COLO668 (cell line): ENCODE measurements at regions not wholly inside any gene's neighbourhood (a gene's known extent, or its start where the extent isn't known, plus 50 kb on each side); places are given as distances from the start of the nearest gene placed in this dataset.

Experiments
- DNase-seq: peaks from one replicate; lab custom pipeline; 2025; ENCODE audit not compliant: unreplicated experiment; lab: John Stamatoyannopoulos, UW

DNA sequence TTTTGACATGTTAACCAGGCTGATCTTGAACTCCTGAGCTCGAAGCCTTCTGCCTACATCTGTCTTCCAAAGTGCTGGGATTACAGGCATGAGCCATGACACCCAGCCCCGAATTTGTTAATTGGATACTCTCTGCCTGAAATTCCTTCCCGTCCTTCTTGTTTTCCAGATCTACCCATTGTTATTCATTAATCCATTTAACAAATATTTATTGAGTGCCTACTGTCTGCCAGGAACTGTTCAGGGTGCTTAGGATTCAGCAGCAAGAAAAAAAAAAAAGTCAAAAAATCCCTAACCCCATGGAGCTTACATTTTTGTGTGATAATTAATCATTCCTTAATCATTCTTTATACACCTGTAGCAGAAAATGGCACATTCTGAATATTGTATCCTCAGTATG lies 206.8 kb upstream of the FOXD3 start:
- no peak for DNase-seq

DNA sequence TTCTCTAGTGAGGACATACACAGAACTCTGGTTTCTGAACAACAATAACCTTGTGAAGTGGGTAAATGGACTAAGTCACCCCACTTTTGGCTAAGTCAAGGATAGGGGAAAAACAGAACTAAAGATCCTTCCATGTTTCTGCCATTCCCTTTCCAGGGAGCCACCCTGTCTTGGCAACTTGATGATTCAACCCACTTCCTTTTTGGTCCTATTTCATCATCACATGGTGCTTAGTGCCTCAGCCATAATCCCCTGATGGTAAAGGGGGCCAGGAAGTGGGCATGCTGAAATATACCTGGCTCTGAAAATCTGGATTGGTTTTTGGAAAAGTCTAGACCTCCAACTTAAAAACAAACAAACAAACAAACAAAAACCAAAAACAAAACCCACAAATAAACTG lies 206.4 kb upstream of the FOXD3 start:
- DNase-seq: no peak

DNA sequence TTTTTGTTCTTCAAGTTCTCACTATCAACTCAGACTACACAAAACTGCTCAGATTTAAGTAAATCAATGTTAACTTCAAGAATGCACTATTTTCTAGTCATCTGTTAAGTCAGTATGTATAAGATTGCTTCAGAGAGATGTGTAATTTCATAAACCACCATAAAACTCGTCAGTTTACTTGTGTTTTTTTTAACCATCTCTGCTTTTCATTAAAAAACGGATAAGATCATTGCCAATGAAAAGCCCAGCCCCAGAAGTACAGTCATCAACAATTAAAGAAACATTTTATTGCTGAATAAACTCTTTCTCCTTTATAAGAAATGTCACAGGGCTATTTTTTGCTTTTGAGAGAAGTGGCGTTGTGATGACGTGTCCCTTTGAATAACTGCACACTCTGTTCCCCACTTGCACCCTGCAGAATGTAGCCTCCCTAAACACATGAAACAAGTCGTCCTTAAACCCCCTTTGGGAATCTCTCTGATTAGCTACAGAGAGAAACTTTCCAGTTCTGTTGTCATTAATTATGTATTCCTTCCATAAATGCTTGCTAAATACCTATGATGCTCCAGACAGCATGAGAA lies 202.7 kb upstream of the FOXD3 start:
- DNase-seq: no peak

DNA sequence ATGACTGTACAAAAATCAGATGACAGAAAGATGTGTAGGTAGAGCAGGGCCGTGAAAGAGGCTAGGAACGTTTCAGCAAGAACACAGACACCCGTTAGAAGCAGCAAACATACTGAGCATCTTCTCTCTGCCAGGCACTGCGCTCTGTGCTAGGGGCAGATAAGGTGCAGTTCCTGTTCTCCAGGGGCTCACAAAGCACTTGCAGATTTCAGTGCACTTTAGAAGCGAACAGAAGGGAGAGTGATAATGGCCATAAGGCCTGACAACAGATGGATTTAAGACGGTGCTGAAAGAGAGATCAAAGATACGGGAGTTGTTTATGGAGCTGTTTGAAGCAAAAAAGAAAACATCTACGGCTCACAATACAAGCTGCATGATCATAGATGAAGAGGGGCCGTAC lies 200.3 kb upstream of the FOXD3 start:
- no peak for DNase-seq

DNA sequence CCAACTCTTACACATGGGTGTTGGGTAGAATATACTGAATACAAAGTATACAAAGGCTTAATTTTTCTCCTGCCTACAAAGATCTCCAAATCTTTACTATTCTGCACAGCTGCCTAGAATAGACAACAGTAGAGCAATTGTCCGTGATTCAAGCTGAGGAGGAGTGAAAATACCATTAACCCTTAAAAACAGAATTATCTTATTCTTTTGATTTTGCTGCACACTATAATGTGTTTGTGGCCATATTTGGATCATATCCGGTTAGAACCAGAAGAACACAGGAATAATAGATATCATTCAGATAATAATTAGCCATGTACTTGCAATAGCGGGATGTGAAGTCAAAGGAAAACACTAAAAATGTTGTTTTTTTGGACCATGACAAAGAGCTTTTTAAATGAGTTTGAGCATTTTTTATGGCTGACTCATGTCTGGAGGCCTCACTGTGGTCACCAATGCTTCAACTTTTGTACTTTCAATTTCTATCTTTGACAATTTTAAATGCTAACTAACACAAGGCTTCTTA lies 197.6 kb upstream of the FOXD3 start:
- no peak for DNase-seq

DNA sequence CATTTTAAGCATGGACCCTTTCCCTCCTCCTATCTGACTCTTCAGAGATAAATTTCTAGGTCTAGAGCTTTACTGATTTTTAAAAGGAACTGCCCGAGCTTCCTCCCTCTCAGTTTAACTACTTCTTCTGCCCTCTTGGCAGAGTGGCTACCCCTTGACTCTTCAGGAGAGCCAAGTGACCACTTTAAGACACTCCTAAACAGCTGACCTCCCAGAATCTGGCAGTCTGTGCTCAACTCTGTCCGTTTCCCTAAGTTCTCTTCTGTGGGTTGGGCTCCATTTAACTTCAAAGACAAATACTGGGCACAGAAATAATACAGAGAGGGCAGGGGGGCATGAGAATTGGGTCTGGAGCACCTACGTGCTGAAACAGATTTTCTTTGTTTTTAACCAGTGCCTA lies 196.3 kb upstream of the FOXD3 start:
- DNase-seq: no peak

DNA sequence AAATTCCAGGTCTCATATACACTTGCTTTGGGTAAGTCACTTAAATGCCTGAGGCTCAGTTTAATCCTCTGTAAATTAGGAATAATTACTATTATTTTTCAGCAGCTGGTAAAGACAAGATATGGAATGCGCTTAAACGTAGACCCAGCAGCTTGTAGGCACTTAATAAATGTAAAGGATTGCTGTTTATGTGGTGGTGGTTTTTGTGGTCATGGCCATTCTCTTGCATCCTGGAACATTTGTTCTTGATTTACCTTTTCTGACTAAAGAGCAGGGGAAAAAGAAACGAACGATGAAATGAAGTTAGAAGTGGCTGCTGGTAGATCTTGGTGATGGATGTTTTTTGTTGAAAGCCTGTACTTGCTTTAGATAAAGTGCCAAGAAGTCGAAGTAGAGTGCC lies 195.0 kb upstream of the FOXD3 start:
- DNase-seq: no peak

DNA sequence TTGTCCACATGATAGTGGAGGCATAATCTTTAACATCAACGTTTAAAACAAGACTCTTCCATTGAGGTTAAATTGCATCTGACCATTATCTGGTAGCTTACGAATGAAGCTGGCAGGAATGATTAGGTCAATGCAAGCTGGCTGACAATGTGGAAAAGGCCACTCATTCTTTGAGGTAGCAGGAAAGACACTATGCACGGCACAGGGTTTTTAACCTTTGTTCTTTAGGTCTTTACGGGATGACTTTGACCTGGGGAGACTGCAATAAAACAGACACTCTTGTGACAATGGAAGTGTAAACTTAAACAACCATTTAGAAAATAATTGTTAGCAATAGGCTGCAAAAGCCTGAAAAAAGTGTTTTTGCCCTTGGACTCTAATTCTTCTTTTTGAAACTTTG lies 193.8 kb upstream of the FOXD3 start:
- DNase-seq: no peak

DNA sequence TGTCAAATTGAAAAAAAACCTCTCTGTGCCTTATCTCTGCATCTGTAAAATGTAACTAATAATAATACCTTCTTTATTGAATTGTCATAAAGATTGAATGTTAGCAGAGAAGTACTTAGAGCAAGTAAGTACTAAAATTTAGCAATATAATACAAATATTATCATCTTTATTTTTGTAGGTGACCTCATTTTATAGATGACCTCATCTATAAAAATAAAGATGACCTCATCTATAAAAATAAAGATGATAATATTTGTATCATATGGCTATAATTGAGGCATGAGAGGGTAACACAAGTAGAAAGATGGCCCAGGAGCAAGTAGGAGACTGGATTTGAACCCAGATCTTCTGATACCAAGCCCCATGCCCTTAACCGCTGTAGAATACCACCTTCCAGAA lies 193.2 kb upstream of the FOXD3 start:
- no peak for DNase-seq

DNA sequence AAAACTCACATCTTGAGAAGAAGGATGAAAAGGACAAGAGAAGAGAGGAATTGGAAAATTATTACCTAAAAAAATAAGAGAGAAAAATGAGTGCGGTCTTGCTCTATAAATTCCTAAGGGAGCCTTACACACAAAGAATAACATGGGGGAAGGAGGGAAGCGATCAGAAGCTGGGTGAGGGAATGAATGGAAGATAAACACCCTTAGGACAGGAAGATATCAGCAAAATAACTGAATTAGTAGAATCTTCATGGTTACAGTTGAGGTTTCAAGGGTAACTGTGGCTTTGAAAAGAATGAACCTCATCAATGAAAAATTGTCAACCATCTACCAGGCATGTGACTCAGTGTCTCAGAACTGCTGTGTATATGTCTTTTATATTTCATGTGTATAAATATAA lies 192.5 kb upstream of the FOXD3 start:
- DNase-seq: no peak

DNA sequence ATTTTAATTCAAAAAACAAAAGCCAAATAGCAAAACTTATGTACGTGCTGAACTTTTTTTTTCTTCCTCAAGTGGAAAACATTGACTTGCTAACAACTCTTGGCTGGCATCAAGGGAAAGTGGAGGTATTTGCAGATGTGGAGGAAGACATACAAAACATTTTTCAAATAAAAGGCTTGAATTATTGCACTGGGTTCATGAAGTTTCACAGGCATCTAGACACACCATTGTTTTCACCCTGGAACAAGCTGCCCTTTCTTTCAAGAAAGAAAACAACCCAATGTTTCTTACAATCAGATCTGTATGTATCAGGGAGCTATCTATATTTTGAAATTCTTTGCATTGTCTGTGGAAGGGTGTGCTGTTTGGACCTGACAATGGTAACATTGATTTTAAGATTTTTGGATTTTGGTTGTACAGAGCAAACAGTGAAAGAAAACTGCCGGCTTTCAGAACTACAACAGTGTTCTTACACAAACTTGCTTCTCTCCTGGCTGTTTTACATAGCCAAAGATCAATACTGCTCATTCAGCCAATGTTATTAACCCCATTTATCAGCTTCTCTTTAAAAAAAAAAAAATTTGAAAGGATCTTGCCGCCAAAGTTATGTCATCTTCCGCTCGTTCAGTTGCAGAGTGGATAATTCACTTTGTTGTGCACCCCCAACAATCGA lies 187.7 kb upstream of the FOXD3 start:
- no peak for DNase-seq

DNA sequence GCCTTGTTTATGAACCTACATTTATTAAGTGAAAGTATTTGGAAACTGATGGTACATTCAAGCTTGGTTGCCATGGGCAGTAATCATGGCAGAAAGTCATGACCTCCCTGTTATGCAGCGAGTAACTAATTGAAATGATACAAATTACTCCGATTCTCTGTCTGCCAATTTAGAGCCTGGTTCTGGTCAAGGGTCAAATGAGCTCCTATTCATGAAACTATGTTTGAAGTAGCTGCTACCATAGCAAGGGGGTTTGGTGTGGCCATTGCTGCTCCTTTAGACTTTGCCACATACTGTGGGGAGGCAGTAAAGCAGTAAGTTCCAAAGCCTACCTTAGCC lies 187.2 kb upstream of the FOXD3 start:
- DNase-seq: no peak

DNA sequence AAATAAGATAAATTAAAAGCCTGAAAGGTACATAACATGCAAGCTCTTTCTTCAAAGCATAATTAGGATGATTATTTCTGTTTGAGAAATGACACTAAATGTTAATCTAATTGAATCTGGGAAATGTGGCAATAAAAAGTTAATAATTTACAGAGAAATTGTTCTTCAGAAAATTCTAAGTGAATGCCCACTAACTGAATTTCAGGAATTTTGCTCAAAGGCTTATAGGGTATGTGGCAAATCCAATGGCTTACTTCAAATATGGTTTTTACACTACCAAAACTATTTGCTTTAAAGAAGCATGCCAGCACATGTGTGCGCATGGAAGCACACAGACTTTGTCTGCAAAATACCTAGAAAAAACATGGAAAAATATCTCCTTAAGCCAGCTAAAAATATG lies 186.6 kb upstream of the FOXD3 start:
- no peak for DNase-seq

DNA sequence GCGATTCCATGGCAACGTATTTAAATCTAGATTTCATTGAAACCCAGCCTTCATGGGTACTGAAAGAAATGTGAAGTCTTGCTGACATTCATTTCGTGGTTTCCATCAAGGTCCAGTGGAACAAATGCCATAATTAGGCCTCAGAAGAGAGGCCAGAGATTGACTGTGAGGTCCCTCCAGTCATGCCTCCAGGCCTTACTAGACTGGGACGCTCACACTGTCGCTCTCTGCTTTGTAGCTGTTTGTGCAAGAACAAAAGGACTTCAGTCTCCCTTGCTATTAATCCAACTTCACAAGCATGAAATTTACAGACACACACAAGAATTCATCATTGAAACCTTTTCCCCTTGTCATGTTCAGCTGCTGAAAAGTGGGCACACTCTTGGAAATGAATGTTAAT lies 180.4 kb upstream of the FOXD3 start:
- DNase-seq: no peak

DNA sequence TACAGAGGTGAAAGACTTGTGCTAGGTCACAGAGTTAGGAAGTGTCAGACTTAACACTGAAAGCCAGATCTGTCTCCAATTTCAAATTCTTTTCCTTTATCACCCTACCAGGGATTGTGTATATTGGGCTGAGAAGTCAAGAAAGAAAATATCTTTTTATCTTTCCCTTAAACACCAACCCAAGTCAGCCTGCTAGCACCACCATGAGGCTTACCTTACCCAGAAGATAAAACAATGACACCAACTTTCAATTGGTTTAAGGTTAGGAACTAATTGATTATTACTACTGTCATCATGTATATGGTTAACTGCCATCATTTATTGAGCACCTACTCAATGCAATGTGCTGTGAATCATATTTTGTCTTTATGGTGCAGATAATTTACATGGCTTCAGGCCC lies 178.9 kb upstream of the FOXD3 start:
- DNase-seq: no peak

DNA sequence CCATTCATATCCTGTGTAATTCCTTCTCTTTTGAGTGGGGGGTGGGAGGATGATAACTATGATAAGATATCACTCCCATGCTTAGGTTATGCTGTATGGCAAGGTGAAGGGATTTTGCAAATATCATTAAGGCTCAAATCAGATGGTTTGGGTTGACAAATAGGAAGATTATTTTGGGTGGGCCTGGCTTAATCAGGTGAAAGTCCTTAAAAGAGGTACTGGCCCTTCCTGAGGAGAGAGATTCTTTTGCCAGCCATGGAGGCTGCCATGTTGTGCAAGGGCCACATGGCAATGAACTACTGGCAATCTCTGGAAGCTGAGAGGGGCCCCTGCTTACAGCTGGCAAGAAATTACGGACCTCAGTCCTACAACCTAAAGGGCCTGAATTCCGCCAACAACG lies 174.6 kb upstream of the FOXD3 start:
- no peak for DNase-seq

DNA sequence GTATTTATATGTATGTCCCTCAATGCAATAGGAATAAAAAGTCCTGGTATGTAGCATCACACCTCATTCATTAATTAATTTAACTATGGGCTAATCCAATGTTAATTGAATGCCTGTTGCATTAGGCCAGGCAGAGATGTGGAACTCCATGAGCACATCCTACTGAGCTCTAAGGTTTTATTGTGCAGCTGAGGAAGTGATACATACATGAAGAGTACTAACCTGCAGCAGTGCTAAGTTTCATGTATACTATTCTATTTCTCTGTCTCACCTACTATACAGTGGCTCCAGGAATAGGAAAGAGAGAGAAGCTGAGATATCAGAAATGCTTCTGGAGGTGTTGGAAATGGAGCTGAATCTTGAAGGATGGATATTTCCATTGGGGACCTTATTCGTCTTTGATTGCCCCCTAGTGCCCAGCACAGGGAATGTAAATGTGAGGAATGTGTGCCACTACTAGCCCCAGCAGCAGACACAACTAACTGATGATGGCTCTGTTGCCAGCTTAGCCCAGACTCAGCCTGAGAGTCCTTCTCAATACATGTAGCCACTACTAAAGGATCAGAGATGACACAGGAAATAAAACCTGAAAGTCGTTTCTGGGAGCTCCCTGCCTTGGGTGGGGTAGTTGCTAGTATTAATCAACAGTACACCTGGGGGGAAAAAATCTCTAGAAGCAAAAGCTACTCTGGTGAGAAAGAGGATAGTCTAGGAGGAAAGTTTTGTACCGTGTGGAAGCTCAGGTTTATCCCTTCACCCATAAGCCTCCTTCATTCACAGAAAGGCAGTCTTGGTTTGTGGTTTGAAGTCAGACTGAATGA lies 173.3 kb upstream of the FOXD3 start:
- peak; percentile 57 for DNase-seq

DNA sequence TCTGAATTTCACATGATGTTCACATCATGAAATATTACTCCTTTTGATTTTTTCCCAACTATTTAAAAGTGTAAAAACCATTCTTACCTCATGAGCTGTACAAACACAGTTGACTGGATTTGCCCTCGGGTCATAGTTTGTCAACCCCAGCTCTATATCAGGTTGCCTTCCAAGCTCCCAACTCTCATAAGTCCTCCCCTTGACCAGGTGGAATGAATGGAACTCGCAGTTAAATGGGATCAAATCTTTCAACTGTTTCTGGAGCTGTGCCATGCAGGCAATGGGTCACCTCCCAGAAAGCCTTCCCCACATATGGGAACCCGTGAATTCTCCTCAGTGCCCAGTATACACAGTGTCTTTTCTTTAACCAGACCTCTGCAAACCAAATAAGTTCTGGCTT lies 169.8 kb upstream of the FOXD3 start:
- DNase-seq: no peak

DNA sequence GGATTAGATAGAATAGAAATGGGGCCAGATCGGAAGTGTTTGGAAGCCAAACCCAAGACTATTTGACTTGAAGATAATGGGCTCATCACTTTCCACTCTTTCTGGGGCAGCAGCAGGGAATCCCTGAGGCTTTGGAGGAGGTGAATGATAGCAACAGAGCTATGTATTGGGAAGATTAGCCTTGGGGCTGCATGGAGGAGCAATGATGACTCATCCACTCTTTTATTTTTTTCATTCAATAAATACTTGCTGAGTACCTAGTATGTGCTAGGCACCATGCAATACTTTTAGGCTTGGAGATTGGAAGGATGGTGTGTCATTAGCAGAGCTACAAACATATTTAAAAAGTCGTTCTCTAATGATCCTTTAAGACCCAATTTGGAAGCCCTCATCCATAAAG lies 166.9 kb upstream of the FOXD3 start:
- no peak for DNase-seq

DNA sequence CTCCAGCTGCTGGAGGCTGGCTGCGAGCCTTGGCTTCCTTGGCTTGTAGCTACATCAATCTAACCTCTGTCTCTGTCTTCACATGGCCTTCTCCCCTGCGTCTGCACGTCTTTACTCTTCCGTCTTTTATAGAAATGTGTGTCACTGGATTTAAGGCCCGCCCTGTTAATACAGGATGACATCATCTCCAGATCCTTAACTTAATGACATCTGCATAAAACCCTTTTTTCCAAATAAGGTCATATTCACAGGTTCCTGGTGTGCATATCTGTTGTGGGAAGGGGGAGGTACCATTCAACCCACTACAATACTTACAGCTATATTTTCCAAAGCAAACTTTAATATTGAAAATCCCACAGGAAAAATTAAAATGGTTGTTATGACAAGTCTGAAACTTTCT lies 165.3 kb upstream of the FOXD3 start:
- DNase-seq: no peak

DNA sequence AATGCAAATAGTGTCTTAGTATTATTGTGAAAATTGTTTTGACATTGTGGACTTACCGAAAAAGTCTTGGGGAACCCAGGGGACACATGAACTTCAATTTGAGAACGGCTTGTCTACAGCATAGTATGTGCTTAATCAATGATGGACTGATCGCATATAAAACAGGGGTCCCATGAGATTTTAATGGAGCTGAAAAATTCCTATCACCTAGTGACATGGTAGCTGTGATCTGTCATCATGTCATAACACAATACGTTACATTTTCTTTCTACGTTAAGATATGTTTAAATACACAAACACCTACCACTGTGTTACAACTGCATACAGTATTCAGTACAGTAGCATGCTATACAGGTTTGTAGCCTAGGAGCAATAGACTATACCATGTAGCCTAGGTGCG lies 153.3 kb upstream of the FOXD3 start:
- DNase-seq: no peak

DNA sequence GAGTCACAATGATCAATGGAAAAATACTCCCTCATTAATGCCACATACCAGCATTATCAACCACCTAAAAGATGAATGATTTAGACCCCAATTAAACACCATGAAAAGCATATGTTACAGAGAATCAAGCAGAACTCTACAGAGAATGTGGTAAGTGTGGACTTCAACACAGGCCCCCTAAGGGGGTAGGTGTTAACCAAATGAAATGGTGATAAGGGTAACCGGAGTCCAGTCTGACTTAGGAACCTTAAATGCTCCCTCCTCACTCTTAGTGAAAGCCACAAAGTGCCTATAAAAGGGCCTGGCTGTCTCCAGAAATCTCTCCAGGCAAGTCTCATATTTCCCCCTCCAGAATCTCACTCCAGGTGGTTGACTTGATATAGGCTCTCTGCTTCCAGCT lies 149.2 kb upstream of the FOXD3 start:
- DNase-seq: no peak
